Activated CD4-positive, alpha-beta memory T cell treated with anti-CD3 and anti-CD28 coated beads for 36 hours (primary cell): ENCODE measurements at regions not wholly inside any gene's neighbourhood (a gene's known extent, or its start where the extent isn't known, plus 50 kb on each side); places are given as distances from the start of the nearest gene placed in this dataset.
"Not testable (repeated sequence)": the region's sequence is repeated elsewhere in the genome, so short reads cannot be mapped to it uniquely, and the experiment has no call there.

Experiments used
- CTCF ChIA-PET: fragments of 350-600 bp; sonication (Branson Sonifier 250); formaldehyde crosslinking; loops from one replicate; lab custom pipeline; 2021; ENCODE audit warnings: antibody characterized with exemption, inconsistent platforms; lab: Charles Lee
- POLR2A ChIA-PET: fragments of 350-600 bp; sonication (Branson Sonifier 250); formaldehyde crosslinking; loops from one replicate; lab custom pipeline; 2021; ENCODE audit warnings: antibody characterized with exemption; lab: Charles Lee
- DNase-seq: peaks from one replicate; pipeline ENCODE4 v3.0.0-alpha.2; 2020
- H3K27ac Mint-ChIP-seq: one replicate; pipeline ENCODE4 v1.8.0; 2021; ENCODE audit warnings: mixed read lengths
- H3K27me3 Mint-ChIP-seq: one replicate; pipeline ENCODE4 v1.8.0; 2021; ENCODE audit warnings: mixed read lengths
- H3K36me3 Mint-ChIP-seq: one replicate; pipeline ENCODE4 v1.8.0; 2021; ENCODE audit warnings: mixed read lengths
- H3K4me1 Mint-ChIP-seq: one replicate; pipeline ENCODE4 v1.8.0; 2021; ENCODE audit warnings: low read depth, mixed read lengths
- H3K4me3 Mint-ChIP-seq: one replicate; pipeline ENCODE4 v1.8.0; 2021; ENCODE audit warnings: mild to moderate bottlenecking, mixed read lengths
- H3K9me3 Mint-ChIP-seq: one replicate; pipeline ENCODE4 v1.8.0; 2021; ENCODE audit warnings: mixed read lengths
- intact Hi-C: fragments of 100-400 bp; cut with micrococcal nuclease; formaldehyde crosslinking; loops from one replicate; pipeline ENCODE4 v1.15.1; 2023

GRCh38 chr10:108060246-108060645, 895.7 kb upstream of the SORCS1 start:
- Mint-ChIP-seq H3K27ac (no peak overlapping the region), H3K4me1 (no peaks in the 10 kb centered on the region), H3K27me3 (no peaks in the 10 kb centered on the region), H3K9me3 (peaks cover 9% of the 10 kb centered on the region), H3K4me3 (no peak overlapping the region), H3K36me3 (no peaks in the 10 kb centered on the region)
- POLR2A ChIA-PET: no interaction called here
- CTCF ChIA-PET: no interaction called here
- DNase-seq: no peak
- intact Hi-C loops: no loop called here

GRCh38 chr10:108055506-108055905, 891.0 kb upstream of the SORCS1 start:
- H3K4me3 Mint-ChIP-seq: no peak overlapping the region
- intact Hi-C loops: no loop called here
- peaks cover 22% of the 10 kb centered on the region for H3K9me3 Mint-ChIP-seq
- POLR2A ChIA-PET: no interaction called here
- H3K36me3 Mint-ChIP-seq: no peaks in the 10 kb centered on the region
- CTCF ChIA-PET: no interaction called here
- H3K27ac Mint-ChIP-seq: no peak overlapping the region
- no peak for DNase-seq
- H3K27me3 Mint-ChIP-seq: no peaks in the 10 kb centered on the region
- no peaks in the 10 kb centered on the region for H3K4me1 Mint-ChIP-seq

- Mint-ChIP-seq H3K36me3 (no peaks in the 10 kb centered on the region), H3K4me3 (no peak overlapping the region), H3K9me3 (peaks cover 22% of the 10 kb centered on the region), H3K27me3 (no peaks in the 10 kb centered on the region), H3K27ac (no peak overlapping the region), H3K4me1 (no peaks in the 10 kb centered on the region)
- DNase-seq: no peak
- CTCF ChIA-PET: no interaction called here
- POLR2A ChIA-PET: no interaction called here
- intact Hi-C loops: no loop called here
Measured at GRCh38 chr10:108052981-108053380, 888.5 kb upstream of the SORCS1 start.

GRCh38 chr10:108051218-108051617, 886.7 kb upstream of the SORCS1 start:
- no peaks in the 10 kb centered on the region for H3K4me1 Mint-ChIP-seq
- no peaks in the 10 kb centered on the region for H3K27me3 Mint-ChIP-seq
- H3K27ac Mint-ChIP-seq: no peak overlapping the region
- peaks cover 24% of the 10 kb centered on the region for H3K9me3 Mint-ChIP-seq
- H3K36me3 Mint-ChIP-seq: no peaks in the 10 kb centered on the region
- POLR2A ChIA-PET: no interaction called here
- no peak overlapping the region for H3K4me3 Mint-ChIP-seq
- CTCF ChIA-PET: no interaction called here
- no peak for DNase-seq
- intact Hi-C loops: no loop called here

- intact Hi-C loops: no loop called here
- Mint-ChIP-seq H3K4me1 (no peaks in the 10 kb centered on the region), H3K36me3 (no peaks in the 10 kb centered on the region), H3K4me3 (no peak overlapping the region), H3K27ac (no peak overlapping the region), H3K9me3 (peaks cover 23% of the 10 kb centered on the region), H3K27me3 (no peaks in the 10 kb centered on the region)
- no peak for DNase-seq
- POLR2A ChIA-PET: no interaction called here
- CTCF ChIA-PET: no interaction called here
Measured at GRCh38 chr10:108050626-108051025, 886.1 kb upstream of the SORCS1 start.

GRCh38 chr10:108049668-108050067, 885.2 kb upstream of the SORCS1 start:
- intact Hi-C loops: no loop called here
- H3K27me3 Mint-ChIP-seq: no peaks in the 10 kb centered on the region
- H3K27ac Mint-ChIP-seq: no peak overlapping the region
- no peaks in the 10 kb centered on the region for H3K36me3 Mint-ChIP-seq
- H3K9me3 Mint-ChIP-seq: peaks cover 20% of the 10 kb centered on the region
- H3K4me3 Mint-ChIP-seq: no peak overlapping the region
- ChIA-PET CTCF (no interaction called here), POLR2A (no interaction called here)
- DNase-seq: no peak
- H3K4me1 Mint-ChIP-seq: no peaks in the 10 kb centered on the region

- no peak for DNase-seq
- Mint-ChIP-seq H3K4me1 (no peaks in the 10 kb centered on the region), H3K9me3 (peaks cover 18% of the 10 kb centered on the region), H3K27ac (no peak overlapping the region), H3K4me3 (no peak overlapping the region), H3K36me3 (no peaks in the 10 kb centered on the region), H3K27me3 (no peaks in the 10 kb centered on the region)
- ChIA-PET CTCF (no interaction called here), POLR2A (no interaction called here)
- intact Hi-C loops: no loop called here
Measured at GRCh38 chr10:108048898-108049297, 884.4 kb upstream of the SORCS1 start.

GRCh38 chr10:108039821-108040584, 875.5 kb upstream of the SORCS1 start:
- Mint-ChIP-seq H3K27ac (no peak overlapping the region), H3K36me3 (no peaks in the 10 kb centered on the region), H3K27me3 (no peaks in the 10 kb centered on the region), H3K4me3 (no peak overlapping the region), H3K4me1 (no peaks in the 10 kb centered on the region), H3K9me3 (peaks cover 24% of the 10 kb centered on the region)
- no peak for DNase-seq
- CTCF ChIA-PET: no interaction called here
- POLR2A ChIA-PET: no interaction called here
- intact Hi-C loops: no loop called here

GRCh38 chr10:108037061-108037460, 872.6 kb upstream of the SORCS1 start:
- Mint-ChIP-seq H3K36me3 (no peaks in the 10 kb centered on the region), H3K4me1 (no peaks in the 10 kb centered on the region), H3K27ac (no peak overlapping the region), H3K27me3 (no peaks in the 10 kb centered on the region), H3K4me3 (no peak overlapping the region), H3K9me3 (peaks cover 26% of the 10 kb centered on the region)
- ChIA-PET POLR2A (no interaction called here), CTCF (no interaction called here)
- intact Hi-C loops: no loop called here
- no peak for DNase-seq

- Mint-ChIP-seq H3K27me3 (no peaks in the 10 kb centered on the region), H3K9me3 (peaks cover 21% of the 10 kb centered on the region), H3K4me3 (no peak overlapping the region), H3K27ac (no peak overlapping the region), H3K36me3 (no peaks in the 10 kb centered on the region), H3K4me1 (no peaks in the 10 kb centered on the region)
- ChIA-PET CTCF (no interaction called here), POLR2A (no interaction called here)
- DNase-seq: no peak
- intact Hi-C loops: no loop called here
Measured at GRCh38 chr10:108036265-108036664, 871.8 kb upstream of the SORCS1 start.

GRCh38 chr10:108034829-108035228, 870.3 kb upstream of the SORCS1 start:
- DNase-seq: no peak
- intact Hi-C loops: no loop called here
- no peaks in the 10 kb centered on the region for H3K27me3 Mint-ChIP-seq
- no peaks in the 10 kb centered on the region for H3K36me3 Mint-ChIP-seq
- no peak overlapping the region for H3K27ac Mint-ChIP-seq
- POLR2A ChIA-PET: no interaction called here
- H3K9me3 Mint-ChIP-seq: peaks cover 23% of the 10 kb centered on the region
- no peaks in the 10 kb centered on the region for H3K4me1 Mint-ChIP-seq
- CTCF ChIA-PET: no interaction called here
- H3K4me3 Mint-ChIP-seq: no peak overlapping the region

- H3K27me3 Mint-ChIP-seq, DNase-seq, H3K4me3 Mint-ChIP-seq, H3K27ac Mint-ChIP-seq, H3K4me1 Mint-ChIP-seq, H3K36me3 Mint-ChIP-seq, CTCF ChIA-PET, intact Hi-C loops, POLR2A ChIA-PET: not testable (repeated sequence)
- H3K9me3 Mint-ChIP-seq: peaks cover 25% of the 10 kb centered on the region
Measured at GRCh38 chr10:108033518-108033917, 869.0 kb upstream of the SORCS1 start.

GRCh38 chr10:108031505-108031904, 867.0 kb upstream of the SORCS1 start:
- no peak for DNase-seq
- H3K27ac Mint-ChIP-seq: no peak overlapping the region
- no peak overlapping the region for H3K4me3 Mint-ChIP-seq
- no peaks in the 10 kb centered on the region for H3K27me3 Mint-ChIP-seq
- H3K36me3 Mint-ChIP-seq: no peaks in the 10 kb centered on the region
- CTCF ChIA-PET: no interaction called here
- intact Hi-C loops: no loop called here
- H3K4me1 Mint-ChIP-seq: no peaks in the 10 kb centered on the region
- POLR2A ChIA-PET: no interaction called here
- peaks cover 26% of the 10 kb centered on the region for H3K9me3 Mint-ChIP-seq
